ENCODE measurements at regions not wholly inside any gene's neighbourhood (a gene's known extent, or its start where the extent isn't known, plus 50 kb on each side); places are given as distances from the start of the nearest gene placed in this dataset.

GRCh38 chr13:85589021-85589420 lies 210.2 kb downstream of the SLITRK6 start:
- Histone ChIP-seq H3K4me3 (no peak overlapping the region), H3K36me3 (no peaks in the 10 kb centered on the region), H3K9me3 (peaks cover 0 to 21% (median 0%) of the 10 kb centered on the region in 11 donors), H3K27ac (no peak overlapping the region), H3K4me1 (no peaks in the 10 kb centered on the region), H3K27me3 (no peaks in the 10 kb centered on the region)
- intact Hi-C loops (cut with DNase I), result no loop called here
- 85 to 86% methylated on average over 5 of the region's 5 CpGs for WGBS, 2 donors
- no peak for TF ChIP-seq CTCF (IDR thresholded peaks at IDR 0.05)
- DNase-seq, result no peak
- no peak for ATAC-seq

DNA sequence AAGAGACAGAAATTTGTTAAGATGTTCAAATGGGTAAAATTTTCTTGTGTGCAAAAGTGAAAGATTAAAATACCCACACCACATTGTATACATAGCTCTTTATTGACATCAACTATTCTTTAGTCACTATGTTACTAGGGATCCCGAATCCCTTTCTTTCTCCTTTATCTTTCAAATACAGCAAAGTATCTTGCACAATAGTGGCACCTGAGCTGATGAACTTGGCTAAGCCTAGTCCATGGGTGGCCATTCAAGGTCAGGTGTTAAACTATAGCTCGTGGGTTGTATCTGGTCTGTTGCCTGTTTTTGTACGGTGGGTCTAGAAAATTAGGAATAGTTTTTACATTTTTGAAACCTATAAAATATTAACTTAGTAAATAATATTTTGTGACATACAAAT lies 210.9 kb downstream of the SLITRK6 start:
- intact Hi-C loops (cut with DNase I), result no loop called here
- TF ChIP-seq CTCF (IDR thresholded peaks at IDR 0.05), result no peak
- Histone ChIP-seq H3K27me3 (no peaks in the 10 kb centered on the region), H3K9me3 (peaks cover 0 to 21% (median 0%) of the 10 kb centered on the region in 11 donors), H3K36me3 (no peaks in the 10 kb centered on the region), H3K4me3 (no peak overlapping the region), H3K4me1 (no peaks in the 10 kb centered on the region), H3K27ac (no peak overlapping the region)
- 78 to 80% methylated on average over 3 of the region's 3 CpGs for WGBS, 2 donors
- no peak for DNase-seq
- ATAC-seq, result no peak

- H3K27ac ChIP-seq, result no peak overlapping the region
- ATAC-seq, result no peak
- peaks cover 0 to 21% (median 0%) of the 10 kb centered on the region in 11 donors for H3K9me3 ChIP-seq
- no peak for TF ChIP-seq CTCF (IDR thresholded peaks at IDR 0.05)
- intact Hi-C loops (cut with DNase I), result no loop called here
- no peaks in the 10 kb centered on the region for H3K4me1 ChIP-seq
- no peaks in the 10 kb centered on the region for H3K36me3 ChIP-seq
- DNase-seq, result no peak
- H3K27me3 ChIP-seq, result no peaks in the 10 kb centered on the region
- no peak overlapping the region for H3K4me3 ChIP-seq
Observed at GRCh38 chr13:85586856-85587255, 212.4 kb downstream of the SLITRK6 start.

- no peak for TF ChIP-seq CTCF (IDR thresholded peaks at IDR 0.05)
- 56 to 70% methylated on average over 1 of the region's 1 CpG for WGBS, 2 donors
- no peak overlapping the region for H3K27ac ChIP-seq
- intact Hi-C loops (cut with DNase I), result no loop called here
- no peaks in the 10 kb centered on the region for H3K4me1 ChIP-seq
- no peaks in the 10 kb centered on the region for H3K36me3 ChIP-seq
- ATAC-seq (no peak), DNase-seq (no peak)
- H3K4me3 ChIP-seq, result no peak overlapping the region
- no peaks in the 10 kb centered on the region for H3K27me3 ChIP-seq
- peaks cover 0 to 21% (median 0%) of the 10 kb centered on the region in 11 donors for H3K9me3 ChIP-seq
Observed at GRCh38 chr13:85586422-85586831, 212.8 kb downstream of the SLITRK6 start.

DNA sequence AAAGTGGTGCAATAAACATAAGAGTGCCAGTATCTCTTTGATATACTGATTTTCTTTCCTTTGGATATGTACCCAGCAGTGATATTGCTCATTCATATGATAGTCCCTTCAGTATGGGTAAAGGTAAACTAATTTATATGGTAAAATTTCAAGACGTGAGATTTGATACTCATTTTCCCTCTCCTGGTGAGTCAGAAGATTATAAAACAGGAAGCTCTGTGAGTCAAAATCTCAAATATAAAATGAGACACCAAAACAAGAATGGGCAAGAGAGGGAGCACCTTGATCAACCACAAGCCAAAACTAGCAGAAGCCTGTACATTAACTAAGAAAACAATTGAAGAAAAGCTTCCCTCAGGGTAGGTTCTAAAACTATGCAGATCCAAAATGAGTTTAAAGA lies 216.3 kb downstream of the SLITRK6 start:
- Histone ChIP-seq H3K27me3 (no peaks in the 10 kb centered on the region), H3K27ac (no peak overlapping the region), H3K4me1 (no peaks in the 10 kb centered on the region), H3K9me3 (peaks cover 0 to 21% (median 0%) of the 10 kb centered on the region in 11 donors), H3K36me3 (no peaks in the 10 kb centered on the region), H3K4me3 (no peak overlapping the region)
- ATAC-seq, result no peak
- no peak for TF ChIP-seq CTCF (IDR thresholded peaks at IDR 0.05)
- WGBS, 2 donors, result 75 to 89% methylated on average over 1 of the region's 1 CpG
- no peak for DNase-seq
- intact Hi-C loops (cut with DNase I), result no loop called here
